GM12891 (cell line): ENCODE measurements at regions not wholly inside any gene's neighbourhood (a gene's known extent, or its start where the extent isn't known, plus 50 kb on each side); places are given as distances from the start of the nearest gene placed in this dataset.

ENCODE experiments used
- PAX5 ChIP-seq: IDR thresholded peaks from 2 replicates; pipeline ENCODE4 v1.6.1; 2011; ENCODE audit warnings: low read length, moderate library complexity, mild to moderate bottlenecking; ENCODE audit not compliant: insufficient read depth, severe bottlenecking
- POLR2A ChIP-seq: IDR thresholded peaks from 2 replicates; pipeline ENCODE4 v1.6.1; 2011; ENCODE audit warnings: low read depth, low read length, control low read depth
- POLR2AphosphoS5 ChIP-seq: IDR thresholded peaks from 2 replicates; pipeline ENCODE4 v1.6.1; 2011; ENCODE audit warnings: low read depth, low read length, control low read depth
- SPI1 ChIP-seq: IDR thresholded peaks from 2 replicates; pipeline ENCODE4 v1.6.1; 2011; ENCODE audit warnings: low read depth, low read length, control low read depth
- TAF1 ChIP-seq: IDR thresholded peaks from 2 replicates; pipeline ENCODE4 v1.6.1; 2011; ENCODE audit warnings: low read depth, low read length, control low read depth

GRCh38 chr6:94254689-94255088 is 835.3 kb upstream of the EPHA7 start:
- TF ChIP-seq POLR2A (no peak), POLR2AphosphoS5 (no peak), PAX5 (no peak), TAF1 (no peak), SPI1 (no peak)
